Fibroblast of villous mesenchyme (primary cell): ENCODE measurements at regions not wholly inside any gene's neighbourhood (a gene's known extent, or its start where the extent isn't known, plus 50 kb on each side); places are given as distances from the start of the nearest gene placed in this dataset.

Experiments
- DNase-seq: peaks from one replicate; pipeline ENCODE4 v3.0.0-alpha.2; 2010; ENCODE audit warnings: low read depth
- H3K4me3 ChIP-seq: 2 replicates; pipeline ENCODE4 v1.5.1; 2011; ENCODE audit warnings: low read depth, mild to moderate bottlenecking, low read length
- TF ChIP-seq, protein P1 (sequence below): IDR thresholded peaks from 2 replicates; pipeline ENCODE4 v1.5.1; 2012; ENCODE audit warnings: low read depth, mild to moderate bottlenecking, low read length; ENCODE audit not compliant: insufficient read depth

DNA sequence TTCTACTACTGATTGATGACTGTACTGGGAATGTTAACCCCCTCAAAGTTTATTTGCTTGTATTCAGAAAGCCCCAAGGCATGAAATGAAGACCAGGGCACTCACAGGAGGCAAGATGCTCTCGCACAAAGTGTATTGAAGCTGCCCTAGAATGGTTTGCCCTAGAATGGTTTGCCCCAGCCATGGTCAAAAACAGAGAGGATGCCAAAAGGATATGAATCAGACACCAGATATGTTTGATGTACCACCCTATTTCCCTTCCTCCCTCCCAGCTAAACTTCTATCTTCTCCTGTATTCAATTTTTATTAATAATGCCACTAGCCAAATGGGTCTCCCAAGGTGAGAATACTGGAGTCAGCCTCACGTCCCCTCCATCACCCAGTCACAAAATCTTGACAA is 101.3 kb downstream of the TMCO5A start:
- TF ChIP-seq, protein P1, sequence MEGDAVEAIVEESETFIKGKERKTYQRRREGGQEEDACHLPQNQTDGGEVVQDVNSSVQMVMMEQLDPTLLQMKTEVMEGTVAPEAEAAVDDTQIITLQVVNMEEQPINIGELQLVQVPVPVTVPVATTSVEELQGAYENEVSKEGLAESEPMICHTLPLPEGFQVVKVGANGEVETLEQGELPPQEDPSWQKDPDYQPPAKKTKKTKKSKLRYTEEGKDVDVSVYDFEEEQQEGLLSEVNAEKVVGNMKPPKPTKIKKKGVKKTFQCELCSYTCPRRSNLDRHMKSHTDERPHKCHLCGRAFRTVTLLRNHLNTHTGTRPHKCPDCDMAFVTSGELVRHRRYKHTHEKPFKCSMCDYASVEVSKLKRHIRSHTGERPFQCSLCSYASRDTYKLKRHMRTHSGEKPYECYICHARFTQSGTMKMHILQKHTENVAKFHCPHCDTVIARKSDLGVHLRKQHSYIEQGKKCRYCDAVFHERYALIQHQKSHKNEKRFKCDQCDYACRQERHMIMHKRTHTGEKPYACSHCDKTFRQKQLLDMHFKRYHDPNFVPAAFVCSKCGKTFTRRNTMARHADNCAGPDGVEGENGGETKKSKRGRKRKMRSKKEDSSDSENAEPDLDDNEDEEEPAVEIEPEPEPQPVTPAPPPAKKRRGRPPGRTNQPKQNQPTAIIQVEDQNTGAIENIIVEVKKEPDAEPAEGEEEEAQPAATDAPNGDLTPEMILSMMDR, result no peak
- DNase-seq, result no peak
- H3K4me3 ChIP-seq, result no peak overlapping the region

DNA sequence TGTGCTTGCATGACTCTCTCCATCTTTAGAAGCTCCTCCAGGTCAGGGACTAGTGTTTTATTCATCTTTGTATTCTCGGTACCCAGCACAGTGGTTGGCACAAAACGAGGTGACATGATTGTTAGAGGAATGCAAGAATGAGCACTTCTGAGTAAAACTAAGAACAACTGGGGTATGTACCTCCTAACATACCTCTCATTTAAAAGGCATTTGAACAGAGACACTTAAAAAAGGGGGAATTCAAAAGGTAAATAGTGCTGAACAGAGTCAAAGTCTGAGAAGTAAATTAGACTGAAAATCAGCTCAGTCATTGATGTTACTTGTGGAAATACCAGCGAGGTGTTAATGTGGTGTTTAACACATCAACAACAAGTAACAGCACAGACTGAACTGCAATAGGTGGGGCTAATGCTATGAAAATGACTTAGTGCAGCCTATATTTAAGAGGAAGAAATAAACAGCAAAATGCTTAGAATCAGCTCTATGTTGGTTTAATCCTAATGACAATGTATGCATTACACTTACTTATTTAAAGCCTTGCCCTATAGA is 102.4 kb downstream of the TMCO5A start:
- DNase-seq, result no peak
- TF ChIP-seq, protein P1, result no peak
- no peak overlapping the region for H3K4me3 ChIP-seq

DNA sequence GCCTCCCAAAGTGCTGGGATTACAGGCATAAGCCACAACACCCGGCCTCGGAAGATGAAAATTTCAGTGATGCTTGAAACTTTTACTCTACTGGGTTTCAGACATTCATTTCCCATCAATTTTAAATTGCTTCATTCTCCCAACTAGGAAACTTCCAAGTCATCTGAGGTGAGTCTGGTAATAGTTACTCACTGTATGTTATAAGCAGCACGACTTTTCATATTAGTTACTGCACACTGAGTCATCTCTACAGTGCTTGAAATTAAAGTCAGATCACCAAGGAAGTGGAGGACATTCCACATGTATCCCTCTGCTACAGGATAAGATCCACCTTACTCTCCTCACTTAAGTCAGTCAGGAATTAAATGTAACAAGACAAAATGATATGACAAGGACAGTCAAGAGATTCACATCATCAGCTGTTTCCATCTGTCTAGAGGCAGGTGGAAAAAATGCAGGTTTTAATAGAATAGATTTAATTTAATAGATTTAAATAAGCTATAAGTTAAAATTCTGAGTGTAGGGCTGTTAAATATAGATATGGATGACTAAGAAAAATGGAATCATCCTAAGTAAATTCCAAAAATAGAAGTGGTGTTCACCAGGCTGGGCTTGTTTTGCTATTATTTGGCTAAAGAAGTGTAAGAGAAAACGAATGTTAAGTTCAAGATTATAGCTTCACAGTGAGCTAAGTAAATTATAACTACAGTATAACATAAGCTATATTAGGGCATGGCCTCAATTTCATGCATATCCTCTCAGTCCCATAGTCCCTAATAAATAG is 104.4 kb downstream of the TMCO5A start:
- DNase-seq, result peak; percentile 60
- TF ChIP-seq, protein P1, result no peak
- H3K4me3 ChIP-seq, result no peak overlapping the region

DNA sequence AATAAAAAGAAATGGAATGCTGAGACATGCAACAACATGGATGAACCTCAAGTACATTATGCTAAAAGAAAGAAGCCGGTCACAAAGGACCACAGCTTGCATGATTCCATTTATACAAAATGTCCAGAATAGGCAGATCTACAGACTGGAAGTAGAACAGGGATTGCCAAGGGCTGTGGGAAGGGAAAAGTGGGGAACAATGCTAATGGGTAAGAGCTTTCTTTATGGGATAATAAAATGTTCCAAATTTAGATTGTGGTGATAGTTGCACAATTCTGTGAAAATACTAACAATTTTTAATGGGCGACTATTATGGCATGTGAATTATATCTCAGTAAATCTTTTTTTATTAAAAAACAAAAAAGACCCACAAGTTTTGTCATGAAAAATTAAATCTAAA is 106.2 kb downstream of the TMCO5A start:
- peak; percentile 54 for DNase-seq
- TF ChIP-seq, protein P1, result no peak
- no peak overlapping the region for H3K4me3 ChIP-seq

DNA sequence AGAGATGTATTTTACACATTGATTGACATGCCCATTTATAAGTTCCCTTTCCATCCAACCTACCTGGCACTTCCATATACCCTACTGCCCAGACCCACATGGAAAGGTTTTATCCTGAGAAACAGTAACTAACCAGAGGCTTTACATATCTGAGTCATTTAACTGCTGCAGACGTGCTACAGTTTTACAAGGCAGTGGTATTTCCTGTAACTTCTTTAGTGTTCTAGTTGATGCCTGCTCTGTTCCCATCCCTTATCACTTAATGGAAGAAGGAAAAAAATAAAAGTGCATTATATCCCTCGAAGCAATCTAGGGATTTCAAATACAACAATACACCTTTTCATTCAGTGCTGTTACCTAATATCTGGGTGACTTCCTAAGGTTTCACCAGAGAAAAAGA is 107.1 kb downstream of the TMCO5A start:
- no peak overlapping the region for H3K4me3 ChIP-seq
- TF ChIP-seq, protein P1, result no peak
- peak; percentile 93 for DNase-seq

DNA sequence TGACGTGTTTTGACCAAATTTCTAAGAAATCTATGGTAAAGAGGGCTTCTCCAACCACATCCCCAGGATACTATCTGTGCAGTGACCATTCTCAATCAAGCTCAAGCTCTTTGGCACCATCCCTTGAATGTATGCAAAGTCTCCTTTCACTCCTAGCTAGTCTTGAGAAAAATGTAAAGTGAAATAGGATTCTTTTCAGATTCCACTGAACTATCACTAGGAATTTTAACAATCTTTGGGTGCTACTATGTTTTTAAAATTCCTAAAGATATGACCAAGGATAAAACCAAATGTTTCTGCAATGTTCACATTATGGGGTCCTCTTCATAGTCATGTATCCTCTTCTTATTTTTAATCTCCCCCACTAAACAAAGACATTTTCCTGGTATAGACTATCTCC is 107.8 kb downstream of the TMCO5A start:
- H3K4me3 ChIP-seq, result no peak overlapping the region
- no peak for DNase-seq
- TF ChIP-seq, protein P1, result no peak
